ENCODE measurements at regions not wholly inside any gene's neighbourhood (a gene's known extent, or its start where the extent isn't known, plus 50 kb on each side); places are given as distances from the start of the nearest gene placed in this dataset.
"Not testable (repeated sequence)": the region's sequence is repeated elsewhere in the genome, so short reads cannot be mapped to it uniquely, and the experiment has no call there.

GRCh38 chr11:87597725-87598124 lies 560.0 kb downstream of the TMEM135 start:
- Histone ChIP-seq H3K4me3 (no peak overlapping the region), H3K4me1 (ENCODE audit: control insufficient read depth in 1 of 2, low read depth in 2 of 2) (peaks cover 10 to 22% of the 10 kb centered on the region in 2 donors), H3K27me3 (replicated peaks; ENCODE audit: insufficient read depth) (no peaks in the 10 kb centered on the region), H3K36me3 (no peaks in the 10 kb centered on the region), H3K9me3 (no peaks in the 10 kb centered on the region), H3K27ac (no peak overlapping the region)
- TF ChIP-seq CTCF (IDR thresholded peaks at IDR 0.05) = no peak
- no peak for ATAC-seq (ENCODE audit: insufficient number of reproducible peaks, low FRiP score, low read depth)
- no peak for DNase-seq (ENCODE audit: low spot score)

- Histone ChIP-seq H3K4me3 (no peak overlapping the region), H3K9me3 (peaks cover 3% of the 10 kb centered on the region), H3K27me3 (replicated peaks; ENCODE audit: insufficient read depth) (no peaks in the 10 kb centered on the region), H3K4me1 (ENCODE audit: control insufficient read depth in 1 of 2, low read depth in 2 of 2) (peaks cover 2 to 10% of the 10 kb centered on the region in 2 donors), H3K27ac (no peak overlapping the region), H3K36me3 (no peaks in the 10 kb centered on the region)
- no peak for TF ChIP-seq CTCF (IDR thresholded peaks at IDR 0.05)
- ATAC-seq (ENCODE audit: insufficient number of reproducible peaks, low FRiP score, low read depth) (no peak), DNase-seq (ENCODE audit: low spot score) (no peak)
These were observed 558.4 kb downstream of the TMEM135 start for GRCh38 chr11:87596176-87596575.

- TF ChIP-seq CTCF (IDR thresholded peaks at IDR 0.05) = no peak
- Histone ChIP-seq H3K27me3 (replicated peaks; ENCODE audit: insufficient read depth) (no peaks in the 10 kb centered on the region), H3K27ac (no peak overlapping the region), H3K4me3 (no peak overlapping the region), H3K4me1 (ENCODE audit: control insufficient read depth in 1 of 2, low read depth in 2 of 2) (no peaks in the 10 kb centered on the region), H3K9me3 (peaks cover 3% of the 10 kb centered on the region), H3K36me3 (no peaks in the 10 kb centered on the region)
- DNase-seq (ENCODE audit: low spot score) (no peak), ATAC-seq (ENCODE audit: insufficient number of reproducible peaks, low FRiP score, low read depth) (no peak)
These were observed 551.3 kb downstream of the TMEM135 start for GRCh38 chr11:87589082-87589481.

- not testable (repeated sequence) for H3K4me3 ChIP-seq; H3K9me3 ChIP-seq; ATAC-seq (ENCODE audit: insufficient number of reproducible peaks, low FRiP score, low read depth); H3K27ac ChIP-seq; H3K27me3 ChIP-seq (replicated peaks; ENCODE audit: insufficient read depth); DNase-seq (ENCODE audit: low spot score); H3K4me1 ChIP-seq (ENCODE audit: control insufficient read depth in 1 of 2, low read depth in 2 of 2); H3K36me3 ChIP-seq
These were observed 547.9 kb downstream of the TMEM135 start for GRCh38 chr11:87585613-87586012.

GRCh38 chr11:87583931-87584330 lies 546.2 kb downstream of the TMEM135 start:
- no peak overlapping the region for H3K27ac ChIP-seq
- H3K4me3 ChIP-seq = no peak overlapping the region
- no peaks in the 10 kb centered on the region for H3K36me3 ChIP-seq
- TF ChIP-seq CTCF (IDR thresholded peaks at IDR 0.05) = no peak
- DNase-seq (ENCODE audit: low spot score) (no peak), ATAC-seq (ENCODE audit: insufficient number of reproducible peaks, low FRiP score, low read depth) (no peak)
- H3K9me3 ChIP-seq = no peaks in the 10 kb centered on the region
- no peaks in the 10 kb centered on the region for H3K27me3 ChIP-seq (replicated peaks; ENCODE audit: insufficient read depth)
- no peaks in the 10 kb centered on the region for H3K4me1 ChIP-seq (ENCODE audit: control insufficient read depth in 1 of 2, low read depth in 2 of 2)

- DNase-seq (ENCODE audit: low spot score) (no peak), ATAC-seq (ENCODE audit: insufficient number of reproducible peaks, low FRiP score, low read depth) (no peak)
- TF ChIP-seq CTCF (IDR thresholded peaks at IDR 0.05) = no peak
- no peaks in the 10 kb centered on the region for H3K36me3 ChIP-seq
- no peaks in the 10 kb centered on the region for H3K4me1 ChIP-seq (ENCODE audit: control insufficient read depth in 1 of 2, low read depth in 2 of 2)
- no peak overlapping the region for H3K4me3 ChIP-seq
- H3K27ac ChIP-seq = no peak overlapping the region
- no peaks in the 10 kb centered on the region for H3K9me3 ChIP-seq
- no peaks in the 10 kb centered on the region for H3K27me3 ChIP-seq (replicated peaks; ENCODE audit: insufficient read depth)
These were observed 537.4 kb downstream of the TMEM135 start for GRCh38 chr11:87575088-87575487.
